CD4-positive, alpha-beta T cell treated with Interleukin-10 for 1 hour (primary cell): ENCODE measurements at regions not wholly inside any gene's neighbourhood (a gene's known extent, or its start where the extent isn't known, plus 50 kb on each side); places are given as distances from the start of the nearest gene placed in this dataset.

ENCODE experiments used
- DNase-seq: peaks from one replicate; pipeline ENCODE4 v3.0.0-alpha.2; 2020

DNA sequence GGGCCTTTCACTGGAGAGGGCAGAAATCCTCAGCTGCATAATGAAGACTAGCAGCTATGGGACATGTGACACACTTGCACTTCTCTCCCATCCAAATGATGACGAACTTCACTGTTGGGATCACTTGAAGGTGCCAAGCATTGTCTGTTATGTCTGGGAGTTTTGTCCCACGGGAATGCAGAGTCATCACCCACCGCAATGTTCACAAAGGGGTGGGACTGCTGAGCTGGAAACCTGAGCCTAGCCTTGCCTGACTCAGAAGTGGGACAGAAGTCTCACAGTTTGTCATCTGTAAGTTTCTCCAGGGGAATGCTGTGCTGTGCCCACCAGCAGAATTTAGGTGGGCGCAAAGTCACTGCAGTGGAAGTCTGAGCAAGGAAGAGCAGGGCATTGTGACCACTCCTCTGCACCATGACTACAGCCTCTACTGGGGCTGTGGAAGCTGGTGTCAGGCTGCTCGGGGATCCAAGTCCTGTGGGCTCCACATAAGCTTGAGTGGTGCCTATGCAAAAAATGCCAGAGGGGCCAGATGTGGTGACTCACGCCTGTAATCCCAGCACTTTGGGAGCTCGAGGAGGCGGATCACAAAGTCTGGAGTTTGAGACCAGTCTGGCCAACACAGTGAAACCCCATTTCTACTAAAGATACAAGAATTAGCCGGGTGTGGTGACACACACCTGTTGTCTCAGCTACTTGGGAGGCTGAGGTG is 472.0 kb upstream of the CNTNAP2 start:
- no peak for DNase-seq

DNA sequence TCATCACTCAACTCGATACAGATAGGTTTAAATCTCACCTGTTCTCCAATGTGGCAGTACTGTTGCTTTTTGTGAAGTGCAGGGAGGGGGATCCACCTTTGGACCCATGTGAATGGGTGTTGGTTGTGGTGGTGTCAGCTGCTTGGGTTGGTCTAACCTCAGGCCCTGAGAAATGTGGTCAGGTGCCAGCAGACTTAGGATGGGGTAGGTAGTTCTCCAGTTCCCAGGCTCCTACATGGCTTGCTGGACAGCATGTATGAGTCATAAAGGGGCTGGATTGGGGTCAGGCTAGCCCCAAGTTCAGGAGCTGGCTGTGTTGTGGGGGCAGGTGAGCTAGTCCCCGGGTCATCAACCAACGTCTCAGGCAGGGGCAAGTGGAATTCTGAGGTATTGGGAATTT is 472.6 kb upstream of the CNTNAP2 start:
- no peak for DNase-seq

DNA sequence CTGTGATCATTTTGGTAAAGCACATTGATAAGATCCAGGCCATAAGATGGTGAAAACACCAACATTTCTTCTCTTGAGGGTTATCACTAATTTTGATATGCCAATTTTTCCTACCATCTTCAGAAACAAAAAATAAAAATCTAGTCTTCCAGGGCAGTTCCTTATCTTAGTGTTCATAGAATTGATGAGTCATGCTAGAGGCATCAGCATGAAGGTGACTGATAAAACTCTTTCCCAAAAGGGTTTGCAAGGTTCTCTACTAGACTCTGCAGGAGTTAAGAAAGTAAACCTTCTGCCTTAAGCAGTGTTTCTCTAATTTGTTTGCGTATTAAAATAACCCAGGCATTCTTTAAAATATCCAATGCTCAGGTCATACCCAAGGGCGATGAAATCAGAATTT is 483.1 kb upstream of the CNTNAP2 start:
- DNase-seq, result no peak

DNA sequence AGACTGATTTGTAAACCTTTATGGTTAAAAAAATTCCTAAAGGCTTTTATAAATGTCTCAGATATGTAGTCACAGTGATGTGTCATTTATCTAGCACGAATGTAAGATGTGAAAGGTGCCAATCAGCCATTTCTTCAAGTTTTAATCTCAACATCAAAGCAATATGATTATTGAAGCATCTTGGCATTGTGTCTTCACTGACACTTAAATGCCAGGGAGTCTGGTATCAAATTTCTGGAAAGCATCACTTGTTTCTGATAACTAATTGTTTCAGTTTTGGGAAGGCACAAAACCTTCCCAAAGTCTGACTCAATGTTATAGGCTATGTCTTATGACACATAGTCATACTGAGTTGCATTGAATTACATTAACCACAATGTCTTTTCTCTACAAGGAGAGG is 492.0 kb upstream of the CNTNAP2 start:
- DNase-seq, result no peak

DNA sequence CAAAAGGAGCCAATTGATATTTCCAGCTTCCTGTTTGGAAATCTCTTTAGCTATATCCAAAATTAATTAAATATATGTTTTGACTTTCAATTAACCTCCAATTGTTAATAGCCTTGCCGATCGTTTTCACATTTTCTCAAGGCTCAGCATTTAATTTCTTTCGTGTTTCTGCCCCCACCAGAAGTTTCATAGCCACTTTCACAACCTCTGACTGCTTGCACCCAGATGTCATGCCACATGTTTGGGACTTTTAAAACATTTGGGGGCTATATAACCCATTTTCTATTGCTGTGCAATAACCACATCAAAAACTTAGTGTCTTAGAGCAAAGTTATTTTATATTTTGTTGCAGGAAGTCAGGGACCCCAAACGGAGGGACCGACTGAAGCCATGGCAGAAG is 510.6 kb upstream of the CNTNAP2 start:
- DNase-seq, result no peak

DNA sequence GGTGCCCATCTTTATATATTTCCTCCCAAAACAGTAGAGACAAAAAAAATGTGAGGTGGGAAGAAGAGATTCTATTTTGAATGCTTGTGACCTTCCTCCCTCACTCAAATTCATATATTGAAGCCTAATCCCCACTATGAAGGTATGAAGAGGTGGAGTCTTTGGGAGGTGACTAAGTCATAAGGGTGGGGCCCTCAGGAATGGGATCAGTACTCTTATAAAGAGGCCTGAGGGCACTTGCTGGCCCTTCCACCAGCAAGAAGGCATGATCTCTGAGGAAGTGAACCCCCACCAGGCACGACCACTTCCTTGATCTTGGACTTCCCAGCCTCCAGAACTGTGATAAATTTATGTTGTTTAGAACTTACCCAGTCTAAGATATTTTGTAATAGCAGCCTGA is 517.2 kb upstream of the CNTNAP2 start:
- DNase-seq, result no peak

DNA sequence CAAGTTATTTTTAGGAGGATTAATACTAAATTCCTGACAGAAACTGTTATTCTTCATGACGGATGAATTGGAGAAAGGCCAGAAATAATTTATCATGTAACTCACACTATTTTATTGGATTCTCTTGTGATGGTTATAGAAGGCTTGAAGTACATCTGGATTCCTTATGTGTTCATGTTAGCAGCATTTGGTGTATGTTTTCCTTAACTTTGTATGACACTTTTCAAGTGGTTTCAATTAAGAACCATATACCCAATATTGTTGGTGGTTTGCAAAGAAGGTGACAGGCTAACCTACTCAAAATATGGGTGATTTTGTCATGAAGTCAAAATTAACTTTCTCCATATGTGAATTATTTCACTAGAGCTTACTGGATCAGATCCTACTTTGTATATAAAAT is 532.2 kb upstream of the CNTNAP2 start:
- no peak for DNase-seq

DNA sequence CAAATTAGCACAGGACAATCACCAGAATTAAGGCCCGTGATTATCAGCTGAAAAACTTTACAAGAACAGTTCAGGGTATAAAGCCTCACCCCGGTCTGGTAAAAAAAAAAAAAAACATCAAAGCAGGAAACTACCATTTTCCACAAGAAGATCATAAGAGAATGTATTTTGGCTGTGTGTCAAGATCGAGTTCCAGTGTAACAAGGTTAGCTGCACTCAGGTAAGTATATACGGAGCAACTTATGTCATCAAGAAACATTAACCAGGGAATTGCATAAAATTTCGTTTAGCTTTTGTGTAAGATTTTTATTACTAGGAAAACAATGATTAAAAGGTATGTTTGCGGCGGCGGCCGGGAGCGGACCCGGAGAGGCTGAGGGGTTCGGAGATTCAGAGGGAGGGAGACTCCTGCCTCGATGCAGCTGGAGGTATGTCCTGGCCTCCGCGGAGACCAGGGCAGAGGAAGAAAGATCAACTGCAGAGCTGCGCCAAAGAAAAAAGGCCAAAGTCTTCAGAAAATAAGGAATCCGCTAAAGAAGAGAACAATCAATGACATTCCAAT is 533.8 kb upstream of the CNTNAP2 start:
- no peak for DNase-seq

DNA sequence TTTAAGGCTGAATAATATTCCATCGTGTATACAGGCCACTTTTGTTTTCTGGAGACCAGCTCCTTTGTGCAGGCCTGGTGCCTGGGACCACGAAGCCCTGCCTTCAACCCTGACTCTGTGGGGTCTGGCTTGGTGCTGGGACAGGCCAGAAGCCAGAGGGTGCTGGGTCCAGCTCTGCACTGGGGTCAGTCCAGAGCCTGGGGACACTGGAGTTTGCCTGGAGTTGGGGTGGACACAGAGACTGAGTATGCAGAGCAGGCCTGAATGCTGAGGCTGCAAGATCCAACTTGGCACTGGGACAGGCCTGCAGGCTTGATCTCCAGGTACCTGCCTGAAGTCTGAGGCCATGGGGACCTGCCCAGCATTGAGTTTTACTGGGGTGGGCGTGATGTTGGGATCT is 558.8 kb upstream of the CNTNAP2 start:
- DNase-seq, result no peak

DNA sequence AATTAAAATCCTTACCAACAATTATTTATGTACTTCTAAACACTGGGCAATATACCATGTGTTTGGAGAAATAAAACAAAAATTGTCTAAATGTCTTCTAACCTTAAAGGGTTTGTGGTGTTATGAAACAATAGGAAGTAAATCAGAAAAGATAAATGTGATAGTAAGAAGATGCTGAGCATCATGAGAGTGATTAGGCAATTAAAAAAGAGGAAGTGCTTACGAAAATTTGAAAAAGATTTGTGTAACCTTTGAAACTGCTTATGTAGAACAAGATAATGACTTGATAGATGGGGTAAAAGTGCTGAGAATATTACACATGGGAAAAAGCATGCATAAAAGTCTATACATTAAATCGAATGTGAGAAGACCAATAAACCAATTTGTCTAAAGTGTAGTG is 573.4 kb upstream of the CNTNAP2 start:
- DNase-seq, result no peak

DNA sequence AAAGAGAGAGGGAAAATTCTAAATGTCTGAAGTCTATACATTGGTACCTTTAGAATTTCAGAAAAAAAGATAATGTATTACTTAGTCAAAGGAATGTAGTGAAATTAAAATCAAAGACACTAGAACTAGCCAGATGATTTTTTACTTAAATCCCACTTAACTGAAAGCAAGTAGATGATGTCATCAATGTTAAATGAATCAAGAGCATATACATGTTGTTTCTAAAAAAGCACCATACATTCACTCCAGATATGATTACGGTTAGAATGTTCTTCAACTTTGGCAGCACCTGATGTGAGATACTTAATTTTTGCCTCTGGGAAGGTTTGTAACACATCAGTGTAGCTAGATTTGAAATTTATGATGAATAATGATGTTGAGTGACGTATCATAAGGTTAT is 576.7 kb upstream of the CNTNAP2 start:
- no peak for DNase-seq

DNA sequence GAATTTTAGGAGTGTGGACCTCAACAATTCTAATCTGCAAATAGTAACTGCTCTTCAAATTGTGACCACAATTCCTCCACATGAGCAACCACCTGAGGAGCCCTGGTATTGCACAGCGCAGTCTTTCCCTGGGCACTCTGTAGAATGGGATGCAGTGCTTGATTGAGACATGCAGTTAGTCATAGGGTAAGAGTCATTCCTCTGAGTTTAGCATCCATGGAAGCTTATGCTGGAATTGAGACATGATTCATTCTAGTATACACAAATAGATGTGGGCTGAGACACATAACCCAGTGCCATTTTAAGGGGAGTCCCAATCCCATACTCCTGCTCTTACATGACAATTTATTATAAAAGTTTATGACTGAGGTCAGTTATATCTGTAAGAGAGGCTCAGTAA is 582.3 kb upstream of the CNTNAP2 start:
- no peak for DNase-seq

DNA sequence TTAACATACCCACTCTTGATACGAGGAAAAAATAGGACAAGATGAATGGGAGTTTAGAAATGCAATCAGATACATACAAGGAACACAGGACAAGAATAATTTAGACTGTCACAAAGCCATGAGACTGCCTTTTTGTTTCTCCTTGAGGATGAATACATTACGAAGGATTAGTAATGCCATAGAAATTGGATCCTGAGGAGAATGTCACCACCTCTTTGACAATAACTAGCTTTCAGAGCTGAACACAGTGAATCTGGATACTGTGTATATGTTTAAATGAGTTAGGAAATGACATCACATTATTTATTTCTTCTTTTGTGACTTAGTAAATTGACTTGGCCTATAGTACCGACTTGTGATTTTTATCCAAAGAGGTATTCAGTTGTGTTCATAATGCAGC is 596.3 kb upstream of the CNTNAP2 start:
- no peak for DNase-seq

DNA sequence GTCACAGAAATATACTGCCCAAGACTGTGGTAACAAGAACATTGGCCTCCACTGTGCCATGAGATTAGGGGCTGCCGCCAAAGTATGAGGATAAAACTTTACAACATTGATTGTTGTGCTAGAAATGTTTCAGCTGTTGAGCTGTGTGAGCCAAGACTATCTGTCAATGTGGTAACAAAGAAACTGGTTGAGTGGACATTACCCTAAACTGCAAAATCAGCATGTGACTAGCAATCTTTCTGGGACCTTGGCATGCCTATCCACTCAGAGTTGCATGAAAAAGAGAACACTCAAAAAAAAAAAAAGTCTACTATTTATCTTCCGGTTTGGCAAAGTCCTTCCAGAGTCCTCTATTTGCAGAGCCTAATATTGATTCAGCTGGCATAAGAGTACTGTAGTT is 605.6 kb upstream of the CNTNAP2 start:
- no peak for DNase-seq

DNA sequence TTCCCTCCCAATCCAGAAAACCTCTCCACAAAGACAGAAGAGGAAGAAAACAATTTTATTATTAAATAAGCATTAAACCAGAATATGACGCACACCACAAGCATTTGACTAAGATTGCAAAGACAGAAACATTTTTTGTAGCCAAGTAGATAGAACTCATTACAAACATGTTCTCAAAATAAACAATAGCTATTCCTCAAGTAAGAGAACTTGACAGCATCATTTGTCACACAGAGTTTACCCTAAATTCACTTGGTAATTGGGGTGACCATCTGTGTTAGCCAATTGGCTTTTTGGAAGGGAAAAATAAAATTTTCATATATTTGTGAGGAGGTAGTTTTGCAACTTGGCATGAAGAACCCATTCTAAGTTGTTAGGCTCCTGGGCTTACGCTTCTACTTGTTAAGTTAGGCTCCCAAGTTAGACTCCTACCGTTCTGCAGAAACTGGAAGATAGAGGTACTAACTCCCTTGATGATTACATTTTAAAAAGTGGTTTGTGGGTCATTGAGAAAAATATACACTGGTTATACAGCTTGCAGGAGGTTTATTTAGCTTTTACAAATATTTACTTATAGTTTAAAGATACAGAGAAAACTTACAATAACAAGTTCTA is 618.6 kb upstream of the CNTNAP2 start:
- DNase-seq, result no peak

DNA sequence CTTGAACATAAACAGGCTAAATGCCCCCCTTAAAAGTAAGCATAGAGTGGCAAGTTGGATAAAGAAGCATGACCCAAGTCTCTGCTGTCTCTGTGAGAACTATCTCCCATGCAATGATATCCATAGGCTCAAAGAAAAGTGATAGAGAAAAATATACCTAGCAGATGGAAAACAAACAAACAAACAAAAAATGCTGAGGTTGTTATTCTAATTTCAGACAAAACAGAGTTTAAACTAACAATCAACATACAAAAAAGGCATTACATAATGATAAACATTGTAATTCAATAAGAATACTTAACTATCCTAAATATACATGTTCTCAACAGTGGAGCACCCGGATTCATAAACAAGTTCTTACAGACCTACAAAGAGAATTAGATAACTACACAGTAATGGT is 626.2 kb upstream of the CNTNAP2 start:
- no peak for DNase-seq

DNA sequence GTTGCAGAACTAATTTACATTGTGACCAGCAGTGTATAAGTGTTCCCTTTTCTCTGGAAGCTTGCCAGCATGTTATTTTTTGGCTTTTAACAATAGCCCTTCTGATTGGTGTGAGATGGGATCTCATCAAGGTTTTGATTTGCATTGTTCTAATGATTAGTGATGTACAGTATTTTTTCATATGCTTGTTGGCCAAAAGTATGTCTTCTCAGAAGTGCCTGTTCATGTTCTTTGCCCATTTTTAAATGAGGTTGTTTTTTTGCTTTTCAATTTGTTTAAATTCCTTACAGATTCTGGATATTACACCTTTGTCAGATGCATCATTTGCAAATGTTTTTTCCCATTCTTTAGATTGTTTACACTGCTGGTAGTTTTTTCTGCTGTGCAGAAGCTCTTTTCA is 627.0 kb upstream of the CNTNAP2 start:
- no peak for DNase-seq

DNA sequence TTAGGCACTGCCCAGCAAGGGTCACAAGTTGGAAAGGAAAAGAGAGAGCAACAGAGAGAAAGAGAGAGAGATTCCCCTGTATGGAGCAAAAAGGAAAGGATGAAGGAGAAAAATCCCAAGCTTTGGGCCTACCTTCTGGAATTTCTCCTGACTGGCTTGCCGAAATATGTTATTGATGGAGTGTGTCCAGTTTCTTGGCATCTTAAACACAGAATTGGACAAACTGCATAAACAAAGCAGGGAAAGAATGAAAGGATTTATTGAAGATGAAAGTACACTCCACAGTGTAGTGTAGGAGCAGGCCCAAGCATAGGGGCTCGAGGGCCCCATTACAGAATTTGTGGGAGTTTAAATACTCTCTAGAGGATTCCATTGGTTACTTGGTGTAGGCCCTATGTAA is 627.8 kb upstream of the CNTNAP2 start:
- DNase-seq, result no peak

DNA sequence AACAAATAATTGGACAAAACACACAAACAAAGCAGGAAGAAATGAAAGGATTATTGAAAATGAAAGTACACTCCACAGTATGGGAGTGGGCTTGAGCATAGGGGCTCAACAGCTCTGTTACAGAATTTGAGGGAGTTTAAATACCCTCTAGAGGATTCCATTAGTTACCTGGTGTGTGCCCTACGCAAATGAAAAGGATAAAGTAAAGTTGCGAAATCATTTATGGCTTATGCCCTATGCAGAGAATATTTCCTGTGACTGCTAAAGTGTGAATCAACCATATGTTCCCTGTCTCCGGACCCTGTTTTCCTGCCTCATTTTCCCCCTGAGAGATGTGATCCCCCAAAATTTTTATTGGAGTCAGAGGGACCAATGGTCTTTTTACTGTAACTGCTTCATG is 634.6 kb upstream of the CNTNAP2 start:
- no peak for DNase-seq

DNA sequence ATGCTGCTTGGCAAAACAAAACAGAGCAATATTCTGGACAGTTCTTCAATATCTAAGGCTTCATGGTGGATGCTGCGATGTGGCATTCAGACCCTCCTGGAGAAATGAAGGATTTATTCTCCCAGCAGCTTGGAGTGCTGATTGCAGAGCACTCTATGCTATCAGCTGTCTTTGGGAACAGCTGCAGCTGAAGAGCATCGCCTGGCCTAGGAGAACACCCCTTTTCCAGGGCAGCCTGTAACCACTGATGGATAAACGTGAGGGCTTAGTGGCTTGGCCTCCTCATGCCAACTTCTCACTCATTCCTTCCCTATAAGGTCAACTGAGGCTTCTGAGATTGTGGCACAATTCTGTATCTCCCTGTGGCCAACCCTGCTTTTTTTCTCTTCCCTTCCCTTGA is 638.1 kb upstream of the CNTNAP2 start:
- DNase-seq, result no peak

DNA sequence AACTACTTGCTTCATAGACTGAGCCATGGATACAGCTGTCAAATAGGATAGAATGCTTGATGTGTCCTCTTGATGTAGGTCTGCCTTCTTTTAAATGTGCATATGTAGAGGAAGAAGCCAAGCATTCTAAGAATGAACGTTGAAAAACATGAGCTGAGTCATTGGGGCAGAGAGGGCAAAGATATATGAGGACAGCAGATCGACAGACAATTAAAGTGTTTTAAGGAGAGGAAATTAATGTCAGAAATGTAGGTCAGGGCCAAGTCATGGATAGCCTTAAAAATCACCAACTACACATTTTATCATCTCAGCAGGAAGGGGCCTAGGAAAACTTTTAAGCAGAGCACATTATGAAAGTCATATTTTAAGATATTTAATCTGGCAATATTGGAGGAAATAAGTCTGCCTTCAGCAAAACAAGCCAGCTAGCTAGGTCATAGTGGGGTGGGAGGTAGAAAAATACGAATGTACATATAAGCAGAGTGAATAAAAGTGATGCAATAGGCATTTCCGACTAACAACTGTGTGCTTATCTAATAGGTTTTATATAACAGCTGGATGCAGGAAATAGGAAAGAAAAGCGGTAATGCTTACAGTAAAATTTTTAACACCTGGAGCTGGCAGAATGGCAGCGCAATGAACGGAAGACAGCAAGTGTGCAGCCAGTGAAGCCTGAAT is 638.3 kb upstream of the TPK1 start:
- DNase-seq, result no peak

DNA sequence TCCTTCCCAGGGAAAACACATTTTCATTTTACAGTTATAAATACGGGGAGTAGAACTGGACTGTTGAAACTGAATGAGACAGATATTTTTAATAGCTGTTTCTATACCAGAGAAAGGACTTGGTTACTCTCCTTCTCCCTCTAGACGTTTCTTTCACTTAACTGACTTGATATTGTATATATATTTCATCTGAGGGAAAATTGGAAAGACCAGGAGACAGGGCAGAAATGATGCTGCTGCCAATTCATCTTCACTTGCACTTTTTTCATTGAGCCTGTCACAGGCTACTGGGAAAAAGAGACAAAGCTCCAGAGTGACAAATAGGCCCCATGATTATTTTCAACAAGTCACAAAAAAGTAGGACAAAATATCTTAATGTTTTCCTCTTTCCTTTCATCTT is 636.0 kb upstream of the TPK1 start:
- DNase-seq, result no peak

DNA sequence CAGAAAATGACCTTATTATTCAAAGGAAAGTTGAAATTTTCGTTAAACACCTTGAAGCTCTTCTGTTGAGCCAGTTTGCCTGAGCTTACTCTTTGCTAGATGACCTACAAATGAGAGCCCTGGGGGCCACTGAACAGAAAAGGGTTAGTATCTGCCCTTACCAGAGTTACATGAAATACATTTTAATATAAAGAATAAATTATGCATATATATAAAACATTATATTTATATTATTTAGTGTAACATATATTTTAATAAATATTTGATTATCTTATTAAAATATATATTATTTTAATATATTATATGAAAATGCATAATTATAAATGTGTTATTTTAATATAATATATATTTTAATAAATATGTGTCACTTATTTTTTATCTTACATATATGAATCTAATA is 628.4 kb upstream of the TPK1 start:
- DNase-seq, result no peak

DNA sequence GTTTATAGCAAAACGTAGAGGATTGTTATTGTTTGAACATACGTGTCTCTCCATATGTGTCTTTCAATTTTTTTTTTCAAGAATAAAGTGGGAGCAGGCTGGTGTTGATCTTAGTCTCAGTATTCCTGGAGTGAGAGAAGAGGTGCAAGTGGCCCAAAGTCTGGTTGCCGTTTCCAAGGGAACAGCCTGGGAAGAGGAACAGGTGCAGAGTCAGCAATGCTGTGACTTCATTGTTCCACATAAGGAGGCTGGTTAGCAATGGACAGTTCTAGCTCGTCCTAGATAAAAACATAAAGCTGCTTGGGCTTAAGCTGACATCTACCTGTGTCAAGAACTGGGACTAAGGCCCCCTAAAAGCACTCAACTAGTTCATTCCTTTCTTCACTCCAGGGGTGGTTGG is 626.6 kb upstream of the TPK1 start:
- no peak for DNase-seq
